AG08395 (cell line): ENCODE measurements at regions not wholly inside any gene's neighbourhood (a gene's known extent, or its start where the extent isn't known, plus 50 kb on each side); places are given as distances from the start of the nearest gene placed in this dataset.
"Not testable (repeated sequence)": the region's sequence is repeated elsewhere in the genome, so short reads cannot be mapped to it uniquely, and the experiment has no call there.

ENCODE experiments used
- DNase-seq: peaks from one replicate; pipeline ENCODE4 v3.0.0; 2012; ENCODE audit warnings: mixed read lengths, low spot score

DNA sequence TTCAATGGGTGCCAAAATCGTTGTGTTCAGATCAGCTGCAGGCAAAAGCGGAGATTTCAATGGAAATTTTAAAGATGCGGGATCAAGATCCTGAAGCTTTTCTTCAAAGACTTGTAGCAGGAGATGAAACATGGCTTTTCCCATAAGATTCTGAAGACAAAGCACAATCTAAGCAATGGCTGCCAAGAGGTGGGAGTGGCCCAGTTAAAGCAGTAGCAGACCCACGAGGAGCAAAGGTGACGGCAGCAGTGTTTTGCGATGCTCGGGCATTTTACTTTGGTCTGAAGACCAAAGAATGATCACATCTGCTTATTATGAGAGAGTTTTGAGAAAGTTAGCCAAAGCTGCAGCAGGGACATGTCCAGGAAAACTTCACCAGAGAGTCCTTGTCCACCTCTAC, 222.9 kb downstream of the DSC3 start:
- DNase-seq, result no peak

DNA sequence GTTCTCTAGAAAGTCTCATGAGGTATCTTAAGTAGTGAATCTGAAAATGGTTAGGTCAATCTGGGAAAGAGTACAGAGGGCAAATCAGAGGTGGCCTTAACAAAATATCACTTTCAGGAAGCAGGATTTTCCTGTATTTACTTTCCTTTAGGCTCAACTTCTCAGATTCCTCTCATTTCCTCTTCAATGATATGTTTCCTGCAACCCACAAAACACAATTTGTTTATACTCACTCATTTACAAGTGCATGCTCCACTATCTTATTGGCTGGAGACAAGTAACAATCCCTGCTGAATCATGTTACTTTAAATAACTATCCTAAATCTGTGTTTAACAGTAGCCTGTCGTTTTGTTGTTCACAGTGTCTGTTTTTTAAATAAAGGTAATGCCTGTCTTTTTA, 228.1 kb downstream of the DSC3 start:
- no peak for DNase-seq

DNA sequence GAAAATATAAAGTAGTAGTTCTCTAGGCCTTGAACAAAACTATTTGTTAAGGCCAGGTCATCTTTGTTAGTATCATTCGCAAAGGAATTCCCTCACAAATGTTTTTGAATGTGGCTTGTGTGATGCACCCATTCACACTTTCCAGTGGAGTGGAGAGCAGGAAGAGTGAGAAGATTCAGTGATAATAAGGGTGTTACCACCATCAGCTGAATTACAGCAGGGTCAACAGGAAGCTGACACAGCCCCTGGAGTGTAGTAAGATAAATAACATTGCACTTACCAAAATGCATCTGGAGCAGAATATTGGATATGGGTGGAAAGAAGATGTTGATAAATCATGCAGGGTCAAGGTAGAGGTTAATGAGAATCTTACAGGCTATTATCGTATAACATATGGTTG, 231.0 kb downstream of the DSC3 start:
- no peak for DNase-seq

DNA sequence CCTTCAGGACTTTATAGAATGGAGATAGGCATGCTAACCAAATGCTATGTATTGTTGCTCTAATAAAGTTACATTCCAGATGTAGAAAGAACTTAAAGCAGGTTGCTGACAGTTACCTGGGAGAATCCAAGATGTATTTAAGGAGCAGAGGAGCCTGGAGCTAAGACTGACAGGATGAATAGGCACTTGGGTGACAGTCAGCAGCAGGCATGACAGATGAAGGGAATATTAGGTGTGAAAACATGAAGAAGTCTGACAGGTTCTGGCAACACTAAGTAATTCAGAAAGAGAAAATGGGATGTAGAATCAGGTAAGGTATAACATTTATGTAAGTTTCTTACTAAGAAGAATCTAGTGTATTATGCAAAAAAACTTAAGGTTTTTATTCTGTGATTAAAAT, 232.0 kb downstream of the DSC3 start:
- DNase-seq, result no peak

DNA sequence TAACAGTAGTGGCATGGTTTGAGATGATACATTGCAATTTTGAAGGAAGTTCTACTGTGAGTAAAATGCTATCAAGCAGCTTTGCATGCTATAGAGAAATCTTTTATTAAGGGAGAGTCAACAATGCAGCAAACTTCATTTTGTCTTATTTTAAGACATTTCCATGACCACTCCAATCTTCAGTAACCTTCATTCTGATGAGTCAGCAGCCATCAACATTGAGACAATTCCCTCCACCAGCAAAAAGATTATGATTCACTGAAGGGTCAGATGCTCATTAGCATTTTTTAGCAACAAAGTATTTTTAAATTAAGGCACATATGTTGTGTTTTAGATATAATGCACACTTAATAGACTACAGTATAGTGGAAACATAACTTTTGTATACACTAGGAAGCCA, 235.7 kb downstream of the DSC3 start:
- DNase-seq, result no peak

DNA sequence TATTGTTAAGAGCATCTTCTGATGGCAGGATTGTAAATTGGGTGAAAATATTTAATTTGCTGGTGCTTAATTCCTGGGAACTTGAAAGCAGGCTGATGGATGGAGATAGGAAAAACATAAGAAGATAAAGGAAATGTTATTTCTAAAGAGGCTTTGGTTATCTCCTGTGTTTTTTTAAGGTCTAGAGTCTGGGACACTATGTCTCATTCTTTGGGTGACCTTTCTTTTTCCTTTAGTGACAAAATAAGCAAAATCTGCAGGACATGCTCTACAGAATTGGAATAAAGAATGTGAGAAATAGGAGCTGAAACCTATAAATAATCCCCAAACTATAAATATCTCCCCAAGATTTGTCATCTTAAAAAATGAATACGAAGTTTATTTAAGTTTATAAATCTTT, 241.7 kb downstream of the DSC3 start:
- DNase-seq, result no peak

DNA sequence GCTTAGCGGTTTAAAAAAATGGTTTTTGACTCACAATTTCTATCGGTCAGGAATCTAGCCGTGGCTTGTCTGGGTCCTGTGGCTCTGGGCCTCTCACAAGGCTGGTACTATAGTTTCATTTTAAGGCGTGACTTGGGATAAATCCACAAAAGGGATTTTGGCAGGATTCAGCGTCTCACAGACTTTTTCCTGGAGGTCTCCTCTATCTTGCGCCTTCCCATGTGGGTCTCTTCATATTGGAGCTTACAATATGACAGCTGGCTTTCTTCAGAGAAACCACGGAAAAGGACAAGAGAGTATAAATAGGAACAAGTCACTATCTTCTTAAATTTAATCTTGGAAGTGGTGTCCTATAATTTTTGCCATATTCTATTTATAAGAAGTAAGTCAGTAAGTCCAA, 250.5 kb downstream of the DSC3 start:
- DNase-seq, result no peak

DNA sequence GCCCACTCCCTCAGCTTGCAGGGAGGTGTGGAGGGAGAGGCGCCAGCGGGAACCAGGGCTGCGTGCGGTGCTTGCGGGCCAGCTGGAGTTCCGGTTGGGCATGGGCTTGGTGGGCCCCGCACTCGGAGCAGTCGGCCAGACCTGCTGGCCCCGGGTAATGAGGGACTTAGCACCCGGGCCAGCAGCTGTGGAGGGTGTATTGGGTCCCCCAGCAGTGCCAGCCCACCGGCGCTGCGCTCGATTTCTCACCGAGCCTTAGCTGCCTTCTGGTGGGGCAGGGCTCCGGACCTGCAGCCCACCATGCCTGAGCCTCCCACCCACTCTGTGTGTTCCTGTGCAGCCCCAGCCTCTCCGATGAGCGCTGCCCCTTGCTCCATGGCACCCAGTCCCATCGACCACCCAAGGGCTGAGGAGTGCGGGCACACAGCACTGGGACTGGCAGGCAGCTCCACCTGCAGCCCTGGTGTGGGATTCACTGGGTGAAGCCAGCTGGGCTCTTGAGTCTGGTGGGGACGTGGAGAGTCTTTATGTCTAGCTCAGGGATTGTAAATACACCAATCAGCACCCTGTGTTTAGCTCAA, 254.0 kb downstream of the DSC3 start:
- not testable (repeated sequence) for DNase-seq

DNA sequence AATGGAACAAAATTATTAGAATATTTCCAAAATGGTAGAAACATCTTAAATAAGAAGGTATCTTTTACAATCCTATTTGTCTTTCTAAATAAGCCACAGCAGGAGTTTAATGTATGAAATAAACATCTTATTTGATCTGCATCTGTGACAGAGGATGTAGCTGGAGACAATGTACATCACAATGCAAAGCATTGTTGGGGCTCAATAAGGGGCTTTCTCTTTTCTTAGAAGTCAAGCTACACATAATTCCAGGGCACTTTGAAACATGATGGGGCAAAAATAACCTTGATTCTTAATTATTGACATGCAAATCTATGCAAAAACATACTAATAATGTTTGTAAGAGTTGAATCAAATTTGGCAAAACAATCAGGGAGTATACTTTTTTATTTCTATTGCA, 255.1 kb downstream of the DSC3 start:
- DNase-seq, result no peak

DNA sequence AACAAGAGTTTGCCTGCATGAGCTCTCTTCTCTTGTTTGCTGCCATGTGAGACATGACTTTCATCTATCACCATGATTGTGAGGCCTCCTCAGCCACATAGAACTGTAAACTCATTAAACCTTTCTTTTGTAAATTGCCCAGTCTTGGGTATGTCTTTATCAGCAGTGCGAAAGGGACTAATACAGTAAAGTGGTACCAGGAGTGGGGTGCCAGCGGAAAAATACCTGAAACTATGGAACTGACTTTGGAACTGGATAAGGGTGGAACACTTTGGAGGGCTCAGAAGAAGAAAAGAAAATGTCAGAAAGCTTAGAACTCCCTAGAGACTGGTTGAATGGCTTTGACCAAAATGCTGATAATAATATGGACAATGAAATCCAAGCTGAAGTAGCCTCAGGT, 260.9 kb downstream of the DSC3 start:
- DNase-seq, result no peak

DNA sequence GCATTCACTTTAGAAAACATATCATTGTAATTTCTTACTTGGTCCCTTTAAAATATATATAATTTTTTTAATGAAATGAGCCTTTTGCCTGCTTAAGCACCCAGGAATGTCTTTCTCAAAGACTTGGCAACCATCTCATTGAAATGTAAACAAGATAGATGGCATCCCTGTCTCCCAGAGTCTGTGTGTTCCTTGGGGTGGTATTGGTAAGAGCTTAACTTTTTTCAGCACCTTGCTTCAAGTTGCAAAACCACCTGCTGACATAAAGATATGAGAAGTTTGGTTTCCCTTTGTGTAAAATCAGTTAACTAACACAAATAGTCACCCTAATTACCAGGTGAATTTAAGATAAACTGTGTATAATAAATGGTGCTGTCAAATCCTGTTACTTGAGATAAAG, 266.9 kb downstream of the DSC3 start:
- DNase-seq, result no peak

DNA sequence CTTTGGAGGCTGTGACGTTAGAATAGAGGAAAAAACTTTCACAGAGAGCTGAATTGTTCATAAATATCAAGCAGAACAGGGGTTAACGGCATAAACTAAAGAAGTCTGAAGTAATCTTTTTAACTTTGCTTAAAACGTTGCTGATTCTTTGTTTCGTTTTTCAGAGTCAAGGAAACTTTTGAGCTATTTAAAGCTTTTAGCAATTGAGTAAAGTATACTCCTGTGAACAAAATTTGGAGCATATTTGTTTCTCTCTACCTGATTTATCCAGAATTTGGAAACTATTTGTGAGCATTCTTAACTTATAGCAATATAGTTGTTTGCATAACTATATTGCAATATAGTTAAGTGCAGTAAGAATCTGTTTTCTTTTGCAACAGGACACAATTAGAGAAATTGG, 270.4 kb downstream of the DSC3 start:
- DNase-seq, result not testable (repeated sequence)

DNA sequence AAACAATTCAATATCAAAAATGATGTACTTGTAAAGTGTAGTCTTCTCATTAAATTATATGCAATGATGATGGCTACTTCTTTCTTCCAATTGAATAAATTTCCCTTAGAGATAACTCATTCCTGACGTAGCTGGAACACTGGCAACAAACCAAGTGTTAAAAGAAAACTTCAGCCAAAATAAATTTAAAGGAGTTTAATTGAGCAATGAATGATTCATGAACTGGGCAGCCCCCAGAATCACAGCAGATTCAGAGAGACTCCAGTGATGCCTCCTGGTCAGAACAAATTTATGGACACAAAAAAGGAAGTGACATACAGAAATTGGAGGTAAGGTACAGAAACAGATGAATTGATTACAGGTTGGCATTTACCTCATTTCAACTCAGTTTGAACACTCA, 276.5 kb downstream of the DSC3 start:
- no peak for DNase-seq

DNA sequence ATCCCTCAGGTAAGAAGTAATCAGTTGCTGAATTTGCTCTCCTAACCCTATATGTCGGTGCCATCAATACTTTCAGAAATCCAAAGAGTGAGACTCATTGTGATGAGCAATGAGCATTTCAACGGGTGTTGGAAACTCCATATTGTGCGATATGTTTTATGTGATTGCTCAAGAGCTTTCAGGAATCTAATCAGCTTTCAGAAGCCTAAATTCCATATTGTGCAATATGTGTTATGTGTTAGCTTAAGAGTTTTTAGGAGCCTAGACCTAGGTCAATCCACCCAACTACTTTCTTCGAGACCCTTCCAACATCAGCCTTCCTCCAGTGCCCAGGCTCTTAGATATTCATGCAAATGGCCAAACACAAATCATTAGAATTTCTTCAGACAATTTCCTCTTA, 277.3 kb downstream of the DSC3 start:
- no peak for DNase-seq

DNA sequence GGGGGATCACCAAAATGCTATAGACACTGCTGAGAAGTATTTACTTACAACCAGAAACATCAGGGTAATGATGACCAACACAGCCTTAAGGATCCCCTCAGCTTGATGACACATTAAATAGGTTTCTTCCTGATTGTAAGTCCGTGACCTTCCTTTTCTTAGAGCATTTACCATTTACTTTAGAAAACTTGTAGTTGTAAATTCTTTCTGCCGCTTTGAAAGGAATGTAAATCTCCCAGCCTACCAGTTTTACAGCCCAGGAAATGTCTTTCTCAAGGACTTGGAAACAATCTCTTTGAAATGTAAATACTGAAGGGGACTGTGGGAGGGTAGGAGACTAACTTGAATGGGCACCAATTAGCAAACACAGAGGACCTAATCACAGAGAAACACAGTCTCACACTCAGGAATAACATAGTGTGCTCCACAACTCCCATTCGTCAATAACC, 278.6 kb downstream of the DSC3 start:
- no peak for DNase-seq

DNA sequence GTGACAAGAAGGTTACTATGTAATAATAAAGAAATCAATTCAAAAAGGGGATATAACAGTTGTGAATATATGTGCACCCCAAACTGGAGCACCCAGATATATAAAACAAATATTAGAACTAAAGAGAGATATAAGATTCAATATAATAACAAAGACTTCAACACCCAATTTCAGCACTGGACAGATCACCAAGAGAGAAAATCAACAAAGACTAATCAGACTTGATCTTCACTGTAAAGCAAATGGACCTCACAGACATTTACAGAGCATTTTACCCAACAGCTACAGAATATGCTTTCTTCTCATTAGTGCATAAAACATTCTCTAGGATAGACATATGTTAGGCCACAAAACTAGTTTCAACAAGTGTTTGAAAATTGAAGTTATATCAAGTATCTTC, 287.7 kb downstream of the DSC3 start:
- no peak for DNase-seq

DNA sequence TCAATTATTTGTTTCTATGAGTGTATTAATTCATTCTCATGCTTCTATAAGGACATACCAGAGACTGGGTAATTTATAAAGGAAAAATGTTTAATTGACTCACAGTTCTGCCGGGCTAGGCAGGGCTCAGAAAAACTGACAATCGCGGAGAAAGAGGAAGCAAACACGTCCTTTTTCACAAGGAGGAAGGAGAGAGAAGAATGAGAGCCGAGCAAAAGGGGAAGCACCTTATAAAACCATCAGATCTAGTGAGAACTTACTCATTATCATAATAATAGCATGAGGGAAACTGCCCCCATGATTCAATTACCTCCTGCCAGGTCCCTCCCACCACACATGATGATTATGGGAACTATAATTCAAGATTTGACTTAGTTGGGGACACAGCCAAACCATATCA, 294.0 kb downstream of the DSC3 start:
- DNase-seq, result no peak

DNA sequence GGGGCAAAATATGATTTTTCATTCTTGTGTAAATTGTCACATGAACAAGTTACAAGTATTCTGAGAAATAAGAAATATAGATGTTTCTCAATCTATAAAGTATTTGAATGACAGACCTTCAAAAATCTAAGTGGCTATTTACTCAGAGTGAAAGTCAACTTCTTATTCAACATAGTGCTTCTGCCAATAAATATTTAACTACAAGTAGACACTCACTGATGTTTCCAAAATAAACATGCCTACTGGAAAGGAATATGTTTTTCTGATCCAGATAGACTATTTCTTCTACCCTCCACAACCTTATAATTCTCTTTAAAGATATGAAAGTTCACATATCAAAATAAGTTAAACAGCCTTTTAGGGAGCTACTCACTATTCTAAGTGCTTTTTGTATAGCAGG, 296.3 kb downstream of the DSC3 start:
- DNase-seq, result no peak

DNA sequence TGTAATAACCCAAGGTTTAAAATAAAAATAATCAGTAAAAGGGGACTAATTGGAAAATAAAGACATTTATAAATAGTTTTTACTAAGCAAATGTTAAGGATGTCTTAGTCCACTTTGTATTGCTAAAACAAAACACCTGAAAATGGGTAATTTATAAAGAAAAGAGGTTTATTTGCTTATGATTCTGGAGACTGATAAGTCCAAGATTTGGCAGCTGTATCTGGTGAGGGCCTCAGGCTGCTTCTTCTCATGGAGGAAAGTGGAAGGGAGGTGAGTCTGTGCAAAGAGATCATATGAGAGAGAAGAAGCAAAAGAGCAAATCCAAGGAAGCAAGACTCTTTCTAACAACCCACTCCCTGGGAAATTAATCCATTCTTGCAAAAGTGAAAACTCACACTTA, 299.5 kb downstream of the DSC3 start:
- no peak for DNase-seq

DNA sequence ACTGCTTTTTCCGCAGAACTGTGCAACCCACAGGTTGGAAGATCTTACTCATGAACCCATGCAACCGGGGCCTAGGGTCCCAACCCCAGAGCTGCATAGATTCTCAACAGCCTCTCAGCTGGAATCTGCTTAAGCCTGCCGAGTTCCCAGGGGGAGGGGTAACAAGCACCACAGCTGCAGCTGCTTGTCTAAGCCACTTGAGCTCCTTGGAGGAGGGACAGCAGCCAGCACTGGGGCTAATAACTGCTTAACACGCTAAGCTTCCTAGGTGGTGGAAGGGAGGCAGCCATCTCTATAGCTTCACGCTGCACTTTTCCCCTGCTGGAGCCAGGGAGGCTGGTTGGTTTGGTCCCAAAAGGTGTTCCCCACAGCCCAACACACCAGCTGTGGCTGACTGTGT, 311.6 kb downstream of the DSC3 start:
- DNase-seq, result no peak

DNA sequence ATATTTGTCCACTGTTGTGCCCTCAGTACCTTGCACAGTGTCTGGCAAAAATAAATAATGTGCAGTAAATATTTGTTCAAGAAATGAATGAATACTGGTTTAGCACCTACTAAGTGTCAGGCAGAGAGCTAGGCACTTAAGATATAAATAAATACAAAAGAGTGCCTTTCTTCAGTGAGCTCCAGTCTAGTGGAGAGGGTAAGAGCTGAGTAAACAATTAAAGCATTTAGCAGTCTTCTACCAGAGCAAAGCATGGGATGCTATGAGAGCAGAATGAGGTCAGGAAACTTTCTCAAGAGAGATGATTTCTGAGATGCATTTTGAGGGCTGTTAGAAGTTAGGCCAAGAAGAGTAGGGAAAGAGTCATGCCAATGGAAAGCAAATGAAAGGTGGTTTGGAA, 314.7 kb downstream of the DSC3 start:
- DNase-seq, result no peak

DNA sequence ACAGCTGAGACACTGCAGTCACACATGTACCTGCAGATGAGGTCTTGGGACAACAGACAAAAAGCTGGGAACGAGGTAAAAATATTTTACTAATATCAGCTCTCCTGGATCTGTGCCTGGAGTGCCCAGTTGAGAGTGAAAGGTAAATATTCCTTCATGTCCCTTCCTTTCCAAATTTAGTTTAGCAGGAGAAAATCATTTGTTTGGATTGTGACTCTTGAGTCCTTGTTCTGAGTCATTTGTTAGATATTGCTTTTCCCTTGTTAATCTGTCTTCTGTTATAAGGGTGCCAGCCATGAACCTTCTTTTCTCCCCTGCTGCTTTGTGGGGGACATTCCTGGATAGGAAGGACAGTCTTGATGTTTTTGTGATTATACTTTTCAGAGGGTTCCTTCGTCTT, 329.2 kb downstream of the DSC3 start:
- DNase-seq, result no peak

DNA sequence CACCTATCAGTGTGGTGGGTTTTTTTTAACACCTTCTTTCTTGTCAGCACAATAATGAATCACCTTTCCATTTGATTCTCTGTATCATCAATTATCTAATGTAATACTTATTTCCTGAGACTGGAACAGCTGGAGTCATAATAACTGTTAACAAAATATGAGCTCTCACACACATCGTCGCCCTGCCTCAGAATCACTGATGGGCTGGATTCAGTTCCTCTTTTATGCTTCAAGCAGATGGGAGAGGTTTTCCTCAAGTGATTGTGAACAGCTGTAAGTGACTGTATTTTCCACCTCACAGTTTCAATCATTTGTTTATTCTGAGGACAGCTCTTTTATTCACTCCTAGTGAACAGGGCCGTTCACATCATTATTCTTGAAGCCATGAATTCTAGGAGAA, 330.2 kb downstream of the DSC3 start:
- DNase-seq, result no peak

DNA sequence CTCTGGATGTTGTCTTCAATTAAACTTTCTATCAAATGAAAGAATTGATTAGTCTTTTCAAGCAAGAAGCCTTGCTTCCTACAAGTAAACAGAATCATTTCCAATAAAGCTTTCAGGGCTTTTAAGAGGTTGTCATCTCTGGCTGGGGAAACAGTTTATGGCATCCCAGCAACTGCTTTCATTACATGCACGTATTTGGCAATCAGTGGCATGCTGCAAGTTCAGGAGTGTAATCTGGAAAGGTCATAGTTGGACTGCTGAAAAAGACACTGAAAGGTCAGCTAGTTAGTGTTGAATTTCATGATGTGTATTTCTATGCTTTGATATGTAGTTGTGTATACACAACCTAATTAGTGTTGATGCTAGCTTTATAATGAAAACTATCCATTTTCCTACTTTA, 332.9 kb downstream of the DSC3 start:
- no peak for DNase-seq

DNA sequence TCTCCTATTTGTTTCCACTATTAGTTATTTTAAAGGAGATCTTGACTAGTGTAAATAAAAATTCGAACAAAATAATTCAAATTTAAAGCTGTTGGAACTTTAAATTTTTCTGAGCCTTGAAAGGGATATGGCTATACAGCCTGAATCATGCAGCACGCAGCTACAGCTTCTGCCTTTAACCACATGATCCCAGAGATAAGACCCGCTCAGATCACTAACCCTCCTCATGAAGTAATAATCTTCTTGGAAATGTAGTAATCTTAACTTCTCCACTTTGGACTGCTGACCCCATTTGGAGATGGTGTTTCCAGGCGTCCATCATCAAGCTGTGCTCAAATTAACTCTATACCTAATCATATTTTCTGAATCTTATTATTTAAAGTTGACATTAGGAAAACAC, 336.6 kb downstream of the DSC3 start:
- DNase-seq, result no peak
